ENCODE measurements at regions not wholly inside any gene's neighbourhood (a gene's known extent, or its start where the extent isn't known, plus 50 kb on each side); places are given as distances from the start of the nearest gene placed in this dataset.

GRCh38 chr13:77480066-77480465 is 55.4 kb upstream of the SCEL start:
- no peak for DNase-seq

GRCh38 chr13:77479326-77479725 is 56.2 kb upstream of the SCEL start:
- DNase-seq = no peak

GRCh38 chr13:77477299-77477848 is 58.1 kb upstream of the SCEL start:
- no peak for DNase-seq

- DNase-seq = no peak
Observed at GRCh38 chr13:77476456-77476855, 59.0 kb upstream of the SCEL start.

GRCh38 chr13:77475345-77476084 is 60.0 kb upstream of the SCEL start:
- DNase-seq = no peak

GRCh38 chr13:77470986-77471385 is 64.5 kb upstream of the SCEL start:
- DNase-seq = no peak

GRCh38 chr13:77466753-77467422 is 68.6 kb upstream of the SCEL start:
- DNase-seq = no peak

GRCh38 chr13:77465603-77466195 is 69.8 kb upstream of the SCEL start:
- DNase-seq = no peak

GRCh38 chr13:77460195-77460594 is 75.3 kb upstream of the SCEL start:
- DNase-seq = no peak

GRCh38 chr13:77459592-77459991 is 75.9 kb upstream of the SCEL start:
- DNase-seq = no peak

- DNase-seq = no peak
Observed at GRCh38 chr13:77458736-77459135, 76.8 kb upstream of the SCEL start.

- DNase-seq = no peak
Observed at GRCh38 chr13:77457966-77458365, 77.5 kb upstream of the SCEL start.

- no peak for DNase-seq
Observed at GRCh38 chr13:77456271-77456670, 79.2 kb upstream of the SCEL start.

GRCh38 chr13:77449265-77449664 is 86.2 kb upstream of the SCEL start:
- no peak for DNase-seq

- no peak for DNase-seq
Observed at GRCh38 chr13:77448689-77449088, 86.8 kb upstream of the SCEL start.

- no peak for DNase-seq
Observed at GRCh38 chr13:77443511-77443910, 92.0 kb upstream of the SCEL start.

GRCh38 chr13:77437267-77437666 is 98.2 kb upstream of the SCEL start:
- no peak for DNase-seq

GRCh38 chr13:77434289-77434688 is 101.2 kb upstream of the SCEL start:
- no peak for DNase-seq

GRCh38 chr13:77431449-77431848 is 104.1 kb upstream of the SCEL start:
- DNase-seq = no peak

GRCh38 chr13:77430377-77430951 is 103.6 kb upstream of the MYCBP2 start:
- no peak for DNase-seq

GRCh38 chr13:77429320-77430142 is 102.6 kb upstream of the MYCBP2 start:
- peak; percentile 31 to 41 for DNase-seq

- DNase-seq = no peak
Observed at GRCh38 chr13:77425705-77426104, 98.8 kb upstream of the MYCBP2 start.

GRCh38 chr13:77423296-77423695 is 96.4 kb upstream of the MYCBP2 start:
- DNase-seq = no peak
